RWPE2 (cell line): ENCODE measurements at regions not wholly inside any gene's neighbourhood (a gene's known extent, or its start where the extent isn't known, plus 50 kb on each side); places are given as distances from the start of the nearest gene placed in this dataset.
A peak's percentile ranks its signal among the peaks of the same experiment; 100 is the strongest.

ENCODE experiments used
- ATAC-seq: fragments of 200-7000 bp; cut with Tn5 transposase; 3 replicates; pipeline ENCODE4 v1.9.1; 2021; ENCODE audit warnings: low read depth
- DNase-seq: peaks from one replicate; pipeline ENCODE4 v3.0.0-alpha.2; 2020; ENCODE audit warnings: low spot score
- H3K27ac ChIP-seq: fragments of 450-650 bp; 2 replicates; pipeline ENCODE4 v1.5.1; 2017; ENCODE audit warnings: mild to moderate bottlenecking; ENCODE audit not compliant: poor library complexity, severe bottlenecking
- H3K27me3 ChIP-seq: fragments of 250-450 bp; sonication (Bioruptor Pico); 2 replicates; pipeline ENCODE4 v1.5.1; 2021; ENCODE audit warnings: mild to moderate bottlenecking, moderate library complexity; ENCODE audit not compliant: insufficient read depth, poor library complexity, severe bottlenecking
- H3K36me3 ChIP-seq: fragments of 250-450 bp; sonication (Bioruptor Pico); 2 replicates; pipeline ENCODE4 v1.5.1; 2020; ENCODE audit warnings: low read depth, mild to moderate bottlenecking, moderate library complexity
- H3K4me1 ChIP-seq: fragments of 250-450 bp; sonication (Bioruptor Pico); 2 replicates; pipeline ENCODE4 v1.5.1; 2021; ENCODE audit warnings: mild to moderate bottlenecking, moderate library complexity; ENCODE audit not compliant: insufficient read depth, poor library complexity, severe bottlenecking
- H3K4me3 ChIP-seq: fragments of 250-450 bp; sonication (Bioruptor Pico); 2 replicates; pipeline ENCODE4 v1.5.1; 2021; ENCODE audit warnings: mild to moderate bottlenecking, moderate library complexity; ENCODE audit not compliant: severe bottlenecking
- H3K9me3 ChIP-seq: fragments of 250-450 bp; sonication (Bioruptor Pico); 2 replicates; pipeline ENCODE4 v1.5.1; 2021; ENCODE audit warnings: mild to moderate bottlenecking, moderate library complexity; ENCODE audit not compliant: severe bottlenecking
- TF ChIP-seq, protein P1 (sequence below): fragments of 450-650 bp; IDR thresholded peaks from one replicate; pipeline ENCODE4 v1.5.1; 2017; ENCODE audit warnings: mild to moderate bottlenecking, moderate library complexity; ENCODE audit not compliant: poor library complexity, severe bottlenecking

- Histone ChIP-seq H3K27ac (no peak overlapping the region), H3K36me3 (no peaks in the 10 kb centered on the region), H3K27me3 (no peaks in the 10 kb centered on the region), H3K4me3 (no peak overlapping the region), H3K9me3 (no peaks in the 10 kb centered on the region), H3K4me1 (no peaks in the 10 kb centered on the region)
- no peak for DNase-seq
- TF ChIP-seq, protein P1, sequence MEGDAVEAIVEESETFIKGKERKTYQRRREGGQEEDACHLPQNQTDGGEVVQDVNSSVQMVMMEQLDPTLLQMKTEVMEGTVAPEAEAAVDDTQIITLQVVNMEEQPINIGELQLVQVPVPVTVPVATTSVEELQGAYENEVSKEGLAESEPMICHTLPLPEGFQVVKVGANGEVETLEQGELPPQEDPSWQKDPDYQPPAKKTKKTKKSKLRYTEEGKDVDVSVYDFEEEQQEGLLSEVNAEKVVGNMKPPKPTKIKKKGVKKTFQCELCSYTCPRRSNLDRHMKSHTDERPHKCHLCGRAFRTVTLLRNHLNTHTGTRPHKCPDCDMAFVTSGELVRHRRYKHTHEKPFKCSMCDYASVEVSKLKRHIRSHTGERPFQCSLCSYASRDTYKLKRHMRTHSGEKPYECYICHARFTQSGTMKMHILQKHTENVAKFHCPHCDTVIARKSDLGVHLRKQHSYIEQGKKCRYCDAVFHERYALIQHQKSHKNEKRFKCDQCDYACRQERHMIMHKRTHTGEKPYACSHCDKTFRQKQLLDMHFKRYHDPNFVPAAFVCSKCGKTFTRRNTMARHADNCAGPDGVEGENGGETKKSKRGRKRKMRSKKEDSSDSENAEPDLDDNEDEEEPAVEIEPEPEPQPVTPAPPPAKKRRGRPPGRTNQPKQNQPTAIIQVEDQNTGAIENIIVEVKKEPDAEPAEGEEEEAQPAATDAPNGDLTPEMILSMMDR = no peak
- no peak for ATAC-seq
Observed at GRCh38 chr9:71237051-71237450, 115.6 kb upstream of the TRPM3 start.

DNA sequence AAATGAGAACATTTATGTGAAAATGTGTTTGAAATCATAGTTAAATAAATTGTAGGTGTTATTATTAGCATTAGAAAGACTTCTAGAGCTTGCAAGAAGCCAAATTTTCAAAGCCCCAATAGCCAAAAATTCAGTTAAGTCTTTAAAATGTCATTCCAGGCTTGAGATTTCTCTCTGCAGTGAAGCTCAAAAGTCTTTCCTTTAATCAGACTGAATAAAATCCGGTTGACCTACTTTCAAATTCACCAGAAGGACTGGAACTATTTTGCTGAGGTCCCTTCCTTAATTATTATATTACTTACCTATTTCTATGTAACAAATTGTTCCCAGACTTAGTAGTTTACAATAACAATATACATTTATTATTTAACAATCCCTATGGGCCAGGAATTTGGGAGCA lies 112.2 kb upstream of the TRPM3 start:
- TF ChIP-seq, protein P1 = no peak
- Histone ChIP-seq H3K36me3 (no peaks in the 10 kb centered on the region), H3K4me1 (no peaks in the 10 kb centered on the region), H3K27me3 (no peaks in the 10 kb centered on the region), H3K9me3 (no peaks in the 10 kb centered on the region), H3K4me3 (no peak overlapping the region), H3K27ac (no peak overlapping the region)
- DNase-seq = no peak
- no peak for ATAC-seq

- DNase-seq = no peak
- ATAC-seq = no peak
Observed at GRCh38 chr9:71223953-71224538, 102.6 kb upstream of the TRPM3 start.

DNA sequence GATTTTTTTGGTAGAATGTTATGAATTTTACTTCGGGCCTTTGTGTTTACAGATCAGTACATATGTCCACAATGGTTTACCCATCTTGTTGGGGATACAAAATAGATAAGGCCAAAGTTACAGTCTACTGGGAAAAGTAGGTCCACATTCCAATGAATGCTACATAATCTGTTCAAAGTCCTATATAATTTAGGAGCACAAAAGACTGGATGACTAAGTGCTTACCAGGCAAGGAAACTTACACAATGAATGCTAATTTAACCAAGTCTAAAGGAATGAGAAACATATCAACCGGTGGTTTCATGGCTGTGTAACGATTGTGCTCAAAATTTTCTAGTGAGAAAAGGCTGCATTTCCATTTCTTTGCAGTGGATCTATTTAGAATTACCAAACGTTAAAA lies 97.4 kb upstream of the TRPM3 start:
- no peaks in the 10 kb centered on the region for H3K27me3 ChIP-seq
- no peaks in the 10 kb centered on the region for H3K4me1 ChIP-seq
- TF ChIP-seq, protein P1 = no peak
- H3K9me3 ChIP-seq = no peaks in the 10 kb centered on the region
- ATAC-seq (peak; percentile 71; the same call in 2 of the 3 replicates), DNase-seq (no peak)
- no peaks in the 10 kb centered on the region for H3K36me3 ChIP-seq
- H3K4me3 ChIP-seq = no peak overlapping the region
- no peak overlapping the region for H3K27ac ChIP-seq

More at GRCh38 chr9:71223953-71224538, 102.6 kb upstream of the TRPM3 start:
- Histone ChIP-seq H3K36me3 (no peaks in the 10 kb centered on the region), H3K9me3 (no peaks in the 10 kb centered on the region), H3K4me3 (no peak overlapping the region), H3K27ac (no peak overlapping the region), H3K4me1 (no peaks in the 10 kb centered on the region), H3K27me3 (no peaks in the 10 kb centered on the region)
- TF ChIP-seq, protein P1 = no peak

- DNase-seq (no peak), ATAC-seq (no peak)
- Histone ChIP-seq H3K4me1 (no peaks in the 10 kb centered on the region), H3K4me3 (no peak overlapping the region), H3K36me3 (no peaks in the 10 kb centered on the region), H3K9me3 (no peaks in the 10 kb centered on the region), H3K27me3 (no peaks in the 10 kb centered on the region), H3K27ac (no peak overlapping the region)
- TF ChIP-seq, protein P1 = no peak
Observed at GRCh38 chr9:71213633-71214032, 92.2 kb upstream of the TRPM3 start.
